H7 (cell line): ENCODE measurements at regions not wholly inside any gene's neighbourhood (a gene's known extent, or its start where the extent isn't known, plus 50 kb on each side); places are given as distances from the start of the nearest gene placed in this dataset.
A peak's percentile ranks its signal among the peaks of the same experiment; 100 is the strongest.

Source experiments
- DNase-seq: peaks from one replicate; pipeline ENCODE4 v3.0.0; 2012
- H3K27me3 ChIP-seq: 2 replicates; pipeline ENCODE4 v1.6.0; 2011; ENCODE audit warnings: mild to moderate bottlenecking, low read length; ENCODE audit not compliant: control insufficient read depth, insufficient read depth
- H3K36me3 ChIP-seq: replicated peaks from 2 replicates; pipeline ENCODE4 v1.5.1; 2011; ENCODE audit warnings: low read length; ENCODE audit not compliant: control insufficient read depth, insufficient read depth
- H3K4me3 ChIP-seq: 2 replicates; pipeline ENCODE4 v1.5.1; 2011; ENCODE audit warnings: low read depth, mild to moderate bottlenecking, control low read depth, low read length, moderate library complexity; ENCODE audit not compliant: insufficient read depth

- Histone ChIP-seq H3K27me3 (peaks cover 4% of the 10 kb centered on the region), H3K4me3 (peak overlapping the region; percentile 25), H3K36me3 (no peaks in the 10 kb centered on the region)
- DNase-seq: no peak
These were observed 67.0 kb upstream of the BEGAIN start for GRCh38 chr14:100654025-100654813.

DNA sequence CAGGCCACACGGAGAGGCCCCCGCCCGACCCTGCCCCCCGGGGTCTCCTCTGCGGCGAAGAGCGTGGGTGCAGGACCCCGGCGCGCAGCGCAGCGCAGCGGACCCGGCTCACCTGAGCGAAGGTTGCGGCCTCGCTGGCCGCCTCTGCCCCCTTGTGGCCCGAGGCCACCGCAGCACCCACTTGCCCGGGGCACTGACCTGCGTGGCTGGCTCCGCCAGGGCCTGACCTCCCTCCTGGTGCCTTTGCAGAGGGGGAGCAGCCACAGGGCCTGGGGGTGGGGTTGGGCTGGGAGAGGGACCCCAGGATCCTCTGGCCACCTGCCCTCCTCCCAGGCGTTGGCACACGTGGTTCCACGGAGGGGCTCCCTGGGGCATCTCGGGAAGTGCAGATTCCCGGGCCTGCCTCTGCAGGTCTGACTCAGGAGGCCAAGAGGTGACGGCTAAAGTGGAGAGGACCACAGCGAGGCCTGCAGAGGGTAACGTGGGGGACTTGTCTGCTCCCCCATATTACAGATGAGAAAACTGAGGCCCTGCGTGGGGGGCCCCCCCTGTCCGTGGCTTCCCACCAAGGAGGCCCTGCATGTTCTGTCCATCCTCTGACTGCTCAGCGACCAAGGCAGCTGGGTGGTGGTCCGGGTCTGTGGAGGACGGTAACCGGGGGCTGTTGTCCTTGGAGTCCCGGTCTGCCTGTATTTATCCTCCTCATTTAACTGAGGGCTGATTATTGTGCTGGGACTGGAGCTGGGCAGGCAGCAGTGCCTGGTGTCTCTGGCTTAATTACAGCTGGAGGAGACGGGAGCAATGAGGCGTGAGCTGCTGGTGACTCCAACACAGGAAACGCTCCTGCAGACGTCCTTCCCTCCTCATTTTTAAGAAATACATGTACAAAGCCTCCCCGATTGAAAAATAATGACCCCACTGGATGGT is 67.9 kb upstream of the BEGAIN start:
- peak; percentile 96 for DNase-seq
- Histone ChIP-seq H3K4me3 (peak overlapping the region; percentile 25), H3K36me3 (no peaks in the 10 kb centered on the region), H3K27me3 (peaks cover 4% of the 10 kb centered on the region)

DNA sequence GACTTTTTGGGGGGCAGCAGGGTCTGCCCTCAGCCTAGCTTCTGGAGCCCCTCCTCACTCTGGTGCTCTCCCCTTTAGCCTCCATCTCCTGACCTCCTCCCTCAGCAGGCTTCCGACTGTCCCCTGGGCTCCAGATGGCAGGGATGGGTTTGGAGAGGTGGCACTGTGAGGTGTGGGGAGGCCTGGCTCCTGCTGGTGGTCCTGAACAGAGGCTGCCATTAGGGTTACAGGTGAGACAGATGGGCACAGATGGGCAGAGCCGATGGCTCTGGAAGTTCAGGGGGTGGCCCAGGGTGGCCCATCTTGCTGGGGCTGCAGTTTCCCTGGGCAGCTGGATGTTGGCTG is 68.5 kb upstream of the BEGAIN start:
- H3K27me3 ChIP-seq: peaks cover 4% of the 10 kb centered on the region
- H3K36me3 ChIP-seq: no peaks in the 10 kb centered on the region

GRCh38 chr14:100656996-100657395 is 69.7 kb upstream of the DLK1 start:
- Histone ChIP-seq H3K27me3 (peaks cover 4% of the 10 kb centered on the region), H3K36me3 (no peaks in the 10 kb centered on the region), H3K4me3 (no peak overlapping the region)
- DNase-seq: no peak

More for the DNA sequence above, 68.5 kb upstream of the BEGAIN start:
- no peak overlapping the region for H3K4me3 ChIP-seq
- no peak for DNase-seq

DNA sequence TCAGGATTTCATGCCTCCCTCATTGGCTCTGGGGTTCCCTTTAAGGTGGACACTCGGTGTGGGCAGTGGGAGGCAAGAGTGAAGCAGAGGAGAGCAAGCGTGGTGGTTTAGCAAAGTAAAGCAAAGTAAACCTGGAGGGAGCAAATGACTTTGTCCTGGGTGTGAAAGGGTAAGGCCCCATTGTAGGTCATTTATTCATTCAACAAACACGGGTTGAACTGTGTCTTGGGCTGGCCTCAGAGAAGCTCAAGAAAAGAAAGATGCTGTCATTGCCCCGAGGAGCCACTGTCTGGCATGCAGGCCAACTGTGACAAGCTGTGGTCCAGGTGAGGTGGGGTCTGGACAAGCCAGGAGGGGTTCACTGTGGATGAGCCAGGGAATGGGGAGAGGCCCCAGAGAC is 68.9 kb upstream of the DLK1 start:
- no peak overlapping the region for H3K4me3 ChIP-seq

GRCh38 chr14:100658181-100658886 is 68.4 kb upstream of the DLK1 start:
- Histone ChIP-seq H3K27me3 (peaks cover 4% of the 10 kb centered on the region; the same call in 1 of the 2 replicates), H3K36me3 (no peaks in the 10 kb centered on the region), H3K4me3 (no peak overlapping the region)
- DNase-seq: peak; percentile 88

More for the DNA sequence above, 68.9 kb upstream of the DLK1 start:
- no peaks in the 10 kb centered on the region for H3K36me3 ChIP-seq
- DNase-seq: no peak
- peaks cover 4% of the 10 kb centered on the region for H3K27me3 ChIP-seq

DNA sequence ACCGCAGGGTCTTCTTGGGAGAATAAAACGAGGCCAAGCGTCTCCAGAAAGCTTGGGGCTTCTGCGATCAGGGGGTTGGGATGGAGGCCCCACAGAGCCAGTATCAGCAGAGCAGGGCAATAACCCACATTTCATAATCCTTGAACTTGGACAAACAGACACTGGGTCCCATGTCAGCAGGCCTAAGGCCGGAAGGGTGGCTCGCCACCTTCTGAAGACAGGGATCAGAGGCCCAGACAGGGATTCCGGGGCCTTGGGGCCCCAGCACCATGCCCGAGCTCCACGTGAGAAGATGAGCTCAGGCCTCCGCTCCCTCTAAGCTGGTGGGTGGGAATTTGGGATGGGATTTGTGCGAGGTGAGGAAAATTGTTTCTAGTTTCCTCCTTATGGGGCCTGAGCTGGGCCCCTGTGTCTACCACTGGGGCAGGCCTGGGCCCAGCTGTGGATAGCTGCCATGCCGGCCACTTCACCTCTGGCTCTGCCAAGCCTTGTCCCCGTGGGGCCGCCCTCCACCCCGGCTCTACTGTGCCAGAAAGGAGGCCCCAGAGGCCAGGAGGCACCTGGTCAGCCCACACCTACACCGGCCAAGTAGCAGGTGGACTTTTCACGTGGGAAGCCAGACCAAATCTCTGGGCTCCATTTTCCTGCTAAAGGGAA is 67.2 kb upstream of the DLK1 start:
- no peak overlapping the region for H3K4me3 ChIP-seq
- no peaks in the 10 kb centered on the region for H3K27me3 ChIP-seq
- H3K36me3 ChIP-seq: no peaks in the 10 kb centered on the region
- no peak for DNase-seq

GRCh38 chr14:100660498-100660881 is 66.2 kb upstream of the DLK1 start:
- no peak overlapping the region for H3K4me3 ChIP-seq
- no peaks in the 10 kb centered on the region for H3K36me3 ChIP-seq
- H3K27me3 ChIP-seq: no peaks in the 10 kb centered on the region
- no peak for DNase-seq

GRCh38 chr14:100660882-100661635 is 65.6 kb upstream of the DLK1 start:
- H3K36me3 ChIP-seq: no peaks in the 10 kb centered on the region
- no peak for DNase-seq
- no peak overlapping the region for H3K4me3 ChIP-seq
- H3K27me3 ChIP-seq: no peaks in the 10 kb centered on the region

GRCh38 chr14:100662879-100663760 is 63.6 kb upstream of the DLK1 start:
- peak; percentile 88 for DNase-seq
- no peaks in the 10 kb centered on the region for H3K36me3 ChIP-seq
- no peak overlapping the region for H3K4me3 ChIP-seq
- no peaks in the 10 kb centered on the region for H3K27me3 ChIP-seq

DNA sequence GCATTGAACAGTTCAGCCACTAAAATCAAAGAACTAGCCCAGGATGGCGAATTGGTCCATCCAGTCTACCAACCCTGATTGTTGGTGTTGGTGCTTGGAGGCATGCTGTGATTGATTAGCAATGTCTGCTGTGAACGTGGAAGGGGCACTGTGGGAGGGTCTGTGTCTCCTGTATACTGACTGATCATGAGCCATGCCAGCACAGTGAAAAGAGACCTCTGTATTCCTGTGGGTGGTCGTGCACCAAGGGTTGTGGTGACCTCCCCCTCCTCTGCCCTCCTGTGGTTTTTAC is 63.0 kb upstream of the DLK1 start:
- DNase-seq: no peak
- Histone ChIP-seq H3K27me3 (no peaks in the 10 kb centered on the region), H3K4me3 (no peak overlapping the region), H3K36me3 (no peaks in the 10 kb centered on the region)

- Histone ChIP-seq H3K36me3 (no peaks in the 10 kb centered on the region), H3K4me3 (no peak overlapping the region), H3K27me3 (no peaks in the 10 kb centered on the region)
- DNase-seq: no peak
These were observed 62.5 kb upstream of the DLK1 start for GRCh38 chr14:100664231-100664630.

DNA sequence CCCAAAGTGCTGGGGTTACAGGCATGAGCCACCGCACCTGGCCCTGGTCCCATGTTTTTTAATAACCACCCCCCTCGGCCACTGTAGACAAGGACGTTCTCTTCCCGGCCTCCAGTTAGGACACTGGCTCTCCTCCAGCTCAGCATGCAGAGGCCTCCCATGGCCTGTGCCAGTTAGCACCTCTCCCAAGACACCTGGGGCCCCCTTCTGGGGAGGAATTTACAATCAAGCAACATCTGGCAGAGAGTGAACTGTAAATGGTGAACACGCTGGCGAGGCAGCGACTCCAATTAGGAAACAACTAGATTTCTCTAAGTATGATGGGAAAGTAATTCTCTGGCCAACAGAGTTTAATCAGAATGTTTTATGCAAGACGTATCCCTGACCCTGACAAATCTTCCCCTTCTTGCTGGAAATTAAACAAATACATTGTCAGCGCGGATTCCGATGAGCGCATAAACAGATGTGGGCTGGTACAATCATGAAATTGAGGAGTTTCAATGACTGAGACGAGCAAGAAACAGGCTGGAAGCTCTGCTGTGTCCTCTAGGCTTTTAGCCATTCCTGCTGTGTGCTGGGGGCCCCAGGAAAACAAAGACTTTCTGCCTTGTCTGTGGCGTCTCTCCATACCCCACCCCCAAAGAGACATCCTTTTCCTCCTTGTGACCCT is 61.7 kb upstream of the DLK1 start:
- no peaks in the 10 kb centered on the region for H3K36me3 ChIP-seq
- no peak overlapping the region for H3K4me3 ChIP-seq
- no peak for DNase-seq
- H3K27me3 ChIP-seq: no peaks in the 10 kb centered on the region
